HG03095 (cell line): ENCODE measurements at regions not wholly inside any gene's neighbourhood (a gene's known extent, or its start where the extent isn't known, plus 50 kb on each side); places are given as distances from the start of the nearest gene placed in this dataset.

ENCODE experiments used
- ATAC-seq: cut with Tn5 transposase; IDR thresholded peaks from one replicate; pipeline ENCODE4 v1.9.1; 2021; ENCODE audit warnings: moderate library complexity; ENCODE audit not compliant: unreplicated experiment

- no peak for ATAC-seq
These were observed 299.9 kb downstream of the FAT3 start for GRCh38 chr11:92524542-92524941.

GRCh38 chr11:92527467-92527866 is 302.8 kb downstream of the FAT3 start:
- no peak for ATAC-seq

- no peak for ATAC-seq
These were observed 303.4 kb downstream of the FAT3 start for GRCh38 chr11:92528001-92528400.

DNA sequence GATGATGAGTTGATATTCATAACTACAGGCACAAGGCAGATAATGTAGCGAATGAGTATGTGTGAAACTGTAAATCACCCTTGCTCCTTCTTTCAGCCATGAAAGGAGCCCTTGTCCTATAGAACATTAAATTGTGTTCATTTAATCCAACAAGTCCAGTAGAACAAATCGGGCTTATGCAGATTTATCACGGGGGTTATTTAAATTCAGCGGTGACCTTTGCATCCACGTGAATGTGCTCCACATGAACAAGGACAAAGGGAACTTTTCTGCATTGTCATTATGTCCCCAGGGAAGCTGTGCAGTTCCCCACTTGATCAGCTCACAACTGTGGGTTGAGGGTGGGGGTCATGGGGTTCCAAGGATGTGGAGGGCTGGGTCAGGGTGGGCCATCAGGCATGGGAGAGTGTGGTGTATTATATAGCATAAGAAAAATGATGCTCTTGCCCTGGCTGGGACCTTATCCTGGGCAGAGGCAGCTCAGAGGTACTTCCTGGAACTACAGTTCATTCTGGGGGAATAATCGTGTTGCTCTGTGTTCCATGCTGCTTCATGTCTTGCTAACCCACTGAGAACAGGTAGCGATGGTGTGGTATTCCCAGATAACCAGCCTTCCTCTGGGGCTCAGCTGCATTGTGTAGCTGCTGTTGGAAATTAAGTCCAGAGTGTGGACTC is 306.6 kb downstream of the FAT3 start:
- no peak for ATAC-seq

DNA sequence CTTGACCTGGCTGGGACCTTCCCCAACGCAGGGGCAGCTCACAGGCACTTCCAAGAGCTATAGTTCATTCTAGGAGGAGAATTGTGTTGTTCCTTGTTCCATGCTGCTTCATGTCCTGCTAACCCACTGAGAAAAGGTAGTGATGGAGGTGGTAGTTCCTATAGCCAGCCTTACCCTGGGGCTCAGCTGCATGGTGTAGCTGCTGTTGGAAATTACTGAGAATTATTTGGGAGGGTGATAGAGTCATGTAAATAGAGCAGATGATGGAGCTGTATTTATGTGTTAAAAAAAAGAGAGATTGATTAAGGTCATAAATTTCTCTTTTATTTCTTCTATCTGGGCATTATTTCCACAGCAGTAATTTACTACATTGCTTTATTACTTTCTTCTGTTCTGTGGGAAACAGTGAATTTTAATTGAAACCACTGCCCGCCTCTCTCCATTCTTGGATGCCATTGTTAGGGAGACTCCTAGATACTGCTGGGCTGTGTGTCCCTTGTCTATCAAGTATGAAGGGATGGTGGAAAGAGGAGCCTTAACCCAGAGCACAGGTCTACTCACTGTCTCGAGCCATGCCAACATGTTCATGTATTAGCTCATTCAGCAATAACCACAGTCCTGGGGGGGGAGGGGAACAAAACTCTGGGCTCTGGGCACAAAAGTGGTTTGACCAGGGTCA is 309.2 kb downstream of the FAT3 start:
- ATAC-seq: no peak

DNA sequence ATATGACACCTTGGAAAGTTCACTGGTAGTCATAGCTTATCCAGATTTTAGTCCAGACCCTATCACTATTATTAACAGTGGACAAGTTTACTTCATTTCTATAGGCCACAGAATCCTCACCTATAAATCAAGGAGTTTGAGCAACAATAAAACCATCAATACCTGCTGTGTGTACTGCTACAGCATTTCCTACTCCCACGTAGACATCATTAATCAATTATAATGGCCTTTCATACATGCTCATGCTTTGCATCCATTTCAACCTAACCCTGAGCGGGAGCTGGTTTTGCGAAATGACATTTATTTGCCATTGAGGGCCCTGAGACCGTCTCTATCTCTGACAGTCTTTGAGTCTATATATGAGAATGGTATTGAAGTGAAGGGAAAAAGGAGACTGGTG is 312.3 kb downstream of the FAT3 start:
- ATAC-seq: no peak

GRCh38 chr11:92540096-92540495 is 315.5 kb downstream of the FAT3 start:
- no peak for ATAC-seq

DNA sequence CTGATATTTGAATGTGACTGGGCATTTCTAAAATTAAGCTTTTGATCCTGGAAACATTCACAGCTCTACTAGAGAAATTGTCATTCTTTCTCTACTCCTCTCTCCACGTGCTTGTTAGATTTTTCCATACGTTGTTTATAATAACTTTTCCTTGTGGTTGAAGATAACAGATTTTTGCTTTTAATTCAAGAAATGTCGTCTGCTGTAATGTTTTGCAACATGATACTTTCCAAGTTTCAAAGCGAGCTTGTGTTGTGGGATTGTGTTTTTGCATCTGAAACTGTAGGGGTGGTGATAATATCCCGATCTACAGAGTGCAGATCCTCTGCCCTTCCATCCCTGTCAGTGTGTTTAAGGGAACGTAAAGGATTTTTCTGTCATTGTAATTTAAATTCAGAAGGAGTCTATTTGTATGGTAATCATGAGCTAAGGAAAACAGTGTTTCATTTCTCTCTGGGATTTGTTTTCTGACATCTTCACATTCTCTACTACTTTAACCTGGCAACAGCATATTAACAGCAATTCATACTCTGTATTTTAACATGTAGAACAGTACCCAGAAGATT is 321.4 kb downstream of the FAT3 start:
- no peak for ATAC-seq

GRCh38 chr11:92546603-92547002 is 322.0 kb downstream of the FAT3 start:
- ATAC-seq: no peak

GRCh38 chr11:92550411-92550810 is 325.8 kb downstream of the FAT3 start:
- no peak for ATAC-seq

GRCh38 chr11:92550871-92551270 is 326.3 kb downstream of the FAT3 start:
- no peak for ATAC-seq

GRCh38 chr11:92552942-92553341 is 328.3 kb downstream of the FAT3 start:
- no peak for ATAC-seq

- no peak for ATAC-seq
These were observed 330.1 kb downstream of the FAT3 start for GRCh38 chr11:92554688-92555087.

GRCh38 chr11:92556431-92556830 is 331.8 kb downstream of the FAT3 start:
- ATAC-seq: no peak

- ATAC-seq: no peak
These were observed 333.3 kb downstream of the FAT3 start for GRCh38 chr11:92557879-92558278.

GRCh38 chr11:92558323-92558722 is 333.7 kb downstream of the FAT3 start:
- no peak for ATAC-seq

GRCh38 chr11:92569726-92570125 is 345.1 kb downstream of the FAT3 start:
- ATAC-seq: no peak

DNA sequence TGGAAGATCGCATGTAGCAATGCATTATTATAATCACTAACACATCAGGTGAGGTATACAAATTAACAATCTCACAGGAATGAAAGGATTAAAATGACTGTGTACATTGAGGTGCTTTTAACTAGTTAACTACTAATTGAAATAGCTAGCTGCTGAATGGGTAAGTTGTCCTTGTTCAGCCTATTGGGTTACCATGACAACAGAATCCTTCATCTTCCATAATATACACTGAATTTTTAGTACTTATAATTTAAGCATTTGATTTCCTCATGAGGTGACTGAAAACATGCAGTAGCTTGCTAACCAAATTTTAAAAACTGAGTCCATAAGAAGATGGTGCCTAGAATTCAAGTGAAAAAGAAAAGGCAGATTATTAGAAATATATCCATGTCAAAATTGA is 347.9 kb downstream of the FAT3 start:
- ATAC-seq: no peak

DNA sequence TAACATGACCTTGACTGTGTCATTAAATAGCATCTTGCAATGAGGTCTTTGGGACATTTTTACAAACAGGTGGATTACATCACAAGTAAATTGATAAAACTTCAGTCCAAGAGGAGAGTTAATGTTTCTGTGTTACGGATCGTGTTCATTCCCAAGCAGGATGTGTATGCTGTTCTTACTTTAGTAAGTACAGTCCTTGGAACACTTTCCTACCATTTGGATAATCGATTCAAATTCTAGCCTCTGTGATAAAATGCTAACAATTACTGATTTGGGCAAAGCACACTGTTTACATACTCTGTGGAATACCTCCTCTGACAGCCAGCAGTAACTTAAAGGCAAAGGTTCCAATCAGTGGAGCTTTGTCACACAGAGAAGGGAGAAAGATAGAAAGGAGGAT is 351.7 kb downstream of the FAT3 start:
- ATAC-seq: no peak

DNA sequence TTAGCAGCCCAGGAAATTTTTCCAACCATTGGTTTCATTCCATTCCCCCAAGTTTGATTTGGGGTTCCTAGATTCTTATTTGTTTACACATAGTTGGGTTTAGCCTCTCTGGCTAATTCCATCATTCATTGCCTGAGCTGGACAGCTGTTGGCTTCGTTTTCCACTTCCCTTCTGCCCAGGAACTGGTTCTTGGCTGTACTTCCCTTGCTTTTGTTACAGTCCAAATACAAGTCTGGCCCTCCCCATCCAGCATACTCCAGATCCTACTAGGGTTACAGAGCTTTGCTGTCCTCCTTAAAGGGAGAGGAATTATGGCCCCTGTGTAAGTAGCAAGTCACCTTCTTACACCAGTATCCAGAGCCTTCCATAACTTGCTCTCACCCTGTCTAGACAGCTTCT is 356.3 kb downstream of the FAT3 start:
- no peak for ATAC-seq

GRCh38 chr11:92588393-92588792 is 363.8 kb downstream of the FAT3 start:
- no peak for ATAC-seq

DNA sequence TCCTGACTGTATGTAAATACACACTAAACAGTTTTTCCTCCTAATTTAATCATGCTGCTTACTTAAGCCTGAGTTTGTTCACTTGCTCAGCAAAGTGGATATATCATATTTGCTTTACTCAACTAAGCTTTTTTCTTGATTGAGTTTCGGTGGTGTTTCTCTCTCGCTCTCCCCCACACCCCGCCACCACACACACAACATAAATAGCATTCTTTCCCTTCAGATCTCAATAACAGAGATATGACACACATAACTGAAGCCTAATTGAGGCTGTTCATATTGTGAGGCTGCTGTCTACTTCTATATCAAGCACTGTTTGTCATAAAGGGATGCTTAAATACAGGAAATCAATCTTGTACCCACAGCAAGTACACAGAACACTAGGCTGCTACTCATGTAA is 364.9 kb downstream of the FAT3 start:
- ATAC-seq: no peak

DNA sequence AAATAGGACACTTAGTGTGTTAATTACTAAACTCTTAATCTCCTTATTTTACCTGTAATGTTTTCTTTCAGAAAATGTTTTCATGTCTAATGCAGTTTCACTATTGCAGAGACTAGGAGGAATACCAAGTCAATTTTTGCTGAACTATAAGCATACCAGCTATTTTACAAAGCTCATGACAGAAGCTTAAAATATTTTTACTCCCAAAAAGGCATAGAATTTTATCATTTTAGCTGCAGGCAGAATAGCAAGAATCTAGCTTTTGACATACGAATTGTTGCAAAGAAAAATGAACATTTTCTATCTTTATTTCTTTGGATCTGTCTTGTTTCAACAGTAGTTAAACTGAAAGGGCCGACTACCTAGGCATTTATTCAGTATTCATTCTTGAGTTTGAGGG is 366.9 kb downstream of the FAT3 start:
- ATAC-seq: no peak
